ENCODE measurements at regions not wholly inside any gene's neighbourhood (a gene's known extent, or its start where the extent isn't known, plus 50 kb on each side); places are given as distances from the start of the nearest gene placed in this dataset.

GRCh38 chr12:89235189-89235993 is 116.9 kb downstream of the DUSP6 start:
- no peak for DNase-seq (ENCODE audit: low spot score)
- ChIA-PET CTCF (ENCODE audit: unreplicated experiment) (no interaction called here), POLR2A (interaction anchor here (0.6 to 1.2 kb wide), 3 partner anchors 13 to 1934 kb away, joined by 3 read pairs; no protein-coding TSS in a partner anchor)
- H3K9me3 ChIP-seq (ENCODE audit: low read length) = no peaks in the 10 kb centered on the region
- H3K4me2 ChIP-seq (ENCODE audit: low read length) = no peak overlapping the region
- intact Hi-C loops (cut with micrococcal nuclease; ENCODE audit: unreplicated experiment) = no loop called here
- BruUV-seq (replicated peaks) = no TSS peak
- H3K9me2 ChIP-seq (ENCODE audit: insufficient read depth, low read length) = no peaks in the 10 kb centered on the region
- H2AFZ ChIP-seq (ENCODE audit: low read length) = no peak overlapping the region
- no peaks in the 10 kb centered on the region for H3K36me3 ChIP-seq (ENCODE audit: insufficient read depth, low read length)
- no peaks in the 10 kb centered on the region for H3K79me2 ChIP-seq (ENCODE audit: insufficient read depth, low read depth, low read length)
- no peak overlapping the region for H3K4me3 ChIP-seq (ENCODE audit: low read depth, low read length, poor library complexity, severe bottlenecking)
- H3K27ac ChIP-seq (ENCODE audit: low read depth, low read length, poor library complexity, severe bottlenecking) = no peak overlapping the region
- no peaks in the 10 kb centered on the region for H4K20me1 ChIP-seq (ENCODE audit: insufficient read depth, low read length)
- H3K4me1 ChIP-seq (ENCODE audit: insufficient read depth, low read length, poor library complexity, severe bottlenecking) = no peaks in the 10 kb centered on the region
- no peak for TF ChIP-seq CTCF (conservative IDR thresholded peaks at IDR 0.05; ENCODE audit: low read length)
- TF ChIP-seq EZH2phosphoT487 (IDR thresholded peaks at IDR 0.05; ENCODE audit: borderline replicate concordance, low read depth, low read length) = no peak

- no peaks in the 10 kb centered on the region for H3K9me3 ChIP-seq (ENCODE audit: low read length)
- no peaks in the 10 kb centered on the region for H4K20me1 ChIP-seq (ENCODE audit: insufficient read depth, low read length)
- no peak overlapping the region for H3K4me3 ChIP-seq (ENCODE audit: low read depth, low read length, poor library complexity, severe bottlenecking)
- H3K9me2 ChIP-seq (ENCODE audit: insufficient read depth, low read length) = no peaks in the 10 kb centered on the region
- BruUV-seq (replicated peaks) = no TSS peak
- intact Hi-C loops (cut with micrococcal nuclease; ENCODE audit: unreplicated experiment) = no loop called here
- no peak overlapping the region for H3K27ac ChIP-seq (ENCODE audit: low read depth, low read length, poor library complexity, severe bottlenecking)
- TF ChIP-seq CTCF (conservative IDR thresholded peaks at IDR 0.05; ENCODE audit: low read length) = no peak
- TF ChIP-seq EZH2phosphoT487 (IDR thresholded peaks at IDR 0.05; ENCODE audit: borderline replicate concordance, low read depth, low read length) = no peak
- no peak overlapping the region for H2AFZ ChIP-seq (ENCODE audit: low read length)
- POLR2A ChIA-PET = interaction anchor here (1.2 kb wide), 1 partner anchor 99 kb away, joined by 3 read pairs; no protein-coding TSS in a partner anchor
- CTCF ChIA-PET (ENCODE audit: unreplicated experiment) = no interaction called here
- H3K79me2 ChIP-seq (ENCODE audit: insufficient read depth, low read depth, low read length) = no peaks in the 10 kb centered on the region
- no peaks in the 10 kb centered on the region for H3K36me3 ChIP-seq (ENCODE audit: insufficient read depth, low read length)
- H3K4me2 ChIP-seq (ENCODE audit: low read length) = no peak overlapping the region
- no peaks in the 10 kb centered on the region for H3K4me1 ChIP-seq (ENCODE audit: insufficient read depth, low read length, poor library complexity, severe bottlenecking)
- no peak for DNase-seq (ENCODE audit: low spot score)
Measured at GRCh38 chr12:89234324-89235114, 117.8 kb downstream of the DUSP6 start.
